T-helper 9 cell (primary cell): ENCODE measurements at regions not wholly inside any gene's neighbourhood (a gene's known extent, or its start where the extent isn't known, plus 50 kb on each side); places are given as distances from the start of the nearest gene placed in this dataset.
"Not testable (repeated sequence)": the region's sequence is repeated elsewhere in the genome, so short reads cannot be mapped to it uniquely, and the experiment has no call there.

Experiments used
- DNase-seq: peaks from one replicate; pipeline ENCODE4 v3.0.0-alpha.2; 2020

DNA sequence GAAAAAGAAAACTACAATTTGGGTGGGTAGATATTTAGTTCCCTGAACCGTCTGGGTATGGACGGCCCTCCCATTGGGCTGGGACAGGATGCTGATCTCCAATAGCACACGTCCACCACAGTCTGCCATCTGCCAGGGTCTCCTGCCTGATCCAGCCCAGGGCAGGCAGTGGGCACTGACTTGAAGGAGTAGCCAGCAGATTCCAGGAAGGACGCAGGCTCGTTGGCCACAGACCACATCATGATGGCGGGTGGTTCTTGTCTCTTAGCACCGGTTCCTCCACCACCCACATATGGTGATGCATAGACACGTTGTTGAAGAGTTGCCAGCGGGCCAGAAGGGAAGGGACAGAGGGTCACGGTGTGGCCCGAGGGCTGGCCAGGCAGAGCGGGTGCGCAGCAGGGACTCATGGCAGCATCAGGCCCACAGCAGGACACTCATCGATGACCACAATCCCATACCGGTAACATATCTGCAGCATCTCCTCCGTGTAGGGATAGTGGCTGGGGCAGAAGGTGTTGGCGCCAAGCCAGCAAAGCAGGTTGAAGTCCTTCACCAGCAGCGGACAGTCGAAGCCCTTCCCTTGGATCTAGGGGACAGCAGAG is 155.8 kb upstream of the FAM174A start:
- not testable (repeated sequence) for DNase-seq

DNA sequence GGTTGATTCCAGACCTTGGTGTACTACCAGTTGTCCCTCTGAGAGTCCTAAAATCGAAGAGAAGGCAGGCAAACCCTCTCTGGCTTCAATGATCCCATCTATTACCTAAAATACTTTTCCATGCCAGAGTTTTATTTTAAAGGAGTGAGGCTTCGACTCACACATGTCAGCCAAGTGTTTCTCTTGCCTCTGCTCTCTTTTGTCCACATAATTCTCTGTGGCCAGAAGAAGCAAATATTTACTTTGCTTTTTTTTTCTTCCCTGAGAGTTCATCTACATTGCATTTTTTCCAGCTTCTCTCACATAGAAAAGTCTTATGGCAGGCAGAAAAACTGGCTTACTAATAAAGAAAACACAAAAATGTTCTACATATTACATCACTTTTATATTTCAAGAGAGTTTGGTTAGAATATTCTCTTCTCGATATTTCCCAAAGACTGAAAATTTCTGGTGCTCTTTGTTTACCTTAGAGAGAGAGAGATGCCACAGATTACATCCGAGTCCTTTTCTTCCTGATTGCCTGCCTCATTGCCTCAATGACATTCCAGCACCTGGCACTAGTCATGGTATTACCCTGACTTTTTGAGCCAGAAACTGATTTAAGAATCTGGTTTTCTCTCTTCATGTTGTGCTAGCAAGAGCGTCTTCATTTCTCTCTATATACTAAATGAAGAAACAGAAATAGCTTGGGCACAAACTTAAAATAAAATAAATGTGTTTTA is 170.3 kb upstream of the FAM174A start:
- DNase-seq, result not testable (repeated sequence)

- DNase-seq, result not testable (repeated sequence)
Observed at GRCh38 chr5:100364343-100364742, 170.8 kb upstream of the FAM174A start.

- not testable (repeated sequence) for DNase-seq
Observed at GRCh38 chr5:100359998-100360397, 175.2 kb upstream of the FAM174A start.

- not testable (repeated sequence) for DNase-seq
Observed at GRCh38 chr5:100346269-100346668, 188.9 kb upstream of the FAM174A start.

DNA sequence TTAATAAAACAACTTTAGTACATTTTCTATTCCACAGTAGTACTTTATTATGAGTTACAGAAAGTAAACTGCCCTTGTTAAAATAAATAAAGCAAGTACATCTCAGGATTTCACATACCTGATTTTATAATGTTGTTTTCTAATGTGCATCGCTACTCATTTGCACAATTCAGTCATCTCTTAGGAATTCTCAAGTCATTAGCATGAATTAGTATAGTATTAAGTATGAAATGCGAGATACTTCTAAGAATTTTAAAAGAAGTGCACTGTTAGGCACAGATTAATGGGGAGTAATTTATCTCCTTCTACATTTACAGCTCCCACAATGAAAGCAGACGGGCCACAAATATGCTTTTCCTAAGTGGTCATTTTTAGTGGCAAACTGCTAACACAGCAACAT is 193.7 kb upstream of the FAM174A start:
- DNase-seq, result not testable (repeated sequence)

DNA sequence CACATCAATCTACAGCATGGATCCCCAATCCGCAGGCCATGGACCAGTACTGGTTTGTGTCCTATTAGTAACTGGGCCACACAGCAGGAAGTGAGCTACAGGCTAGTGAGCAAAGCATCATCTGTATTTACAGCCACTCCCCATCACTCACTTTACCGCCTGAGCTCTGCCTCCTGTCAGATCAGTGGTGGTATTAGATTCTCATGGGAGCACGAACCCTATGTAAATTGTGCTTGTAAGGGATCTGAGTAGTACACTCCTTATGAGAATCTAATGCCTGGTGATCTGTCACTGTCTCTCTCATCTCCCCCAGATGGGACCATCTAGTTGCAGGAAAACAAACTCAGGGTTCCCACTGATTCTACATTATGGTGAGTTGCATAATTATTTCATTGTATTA is 212.7 kb upstream of the FAM174A start:
- no peak for DNase-seq

GRCh38 chr5:100319885-100320284 is 215.3 kb upstream of the FAM174A start:
- no peak for DNase-seq

GRCh38 chr5:100313657-100314056 is 221.5 kb upstream of the FAM174A start:
- no peak for DNase-seq

DNA sequence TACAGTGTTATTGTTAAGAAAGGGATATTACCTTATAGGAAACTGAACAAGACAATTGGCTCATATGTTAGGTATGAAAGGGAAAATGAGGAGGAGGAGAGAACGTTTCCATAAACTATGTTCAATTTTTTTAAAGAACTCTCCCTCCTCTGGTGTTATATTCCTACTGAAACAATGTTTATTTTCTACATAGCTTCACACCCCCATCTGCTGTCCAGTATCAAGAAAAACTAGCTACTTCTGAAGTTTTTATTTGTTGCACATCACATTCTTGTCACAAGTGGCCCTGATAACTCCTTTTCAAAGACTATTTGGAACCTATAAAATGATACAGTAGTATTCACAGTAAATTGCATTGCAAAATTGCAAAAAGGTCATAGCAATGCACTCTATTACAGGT is 223.4 kb upstream of the FAM174A start:
- no peak for DNase-seq

- no peak for DNase-seq
Observed at GRCh38 chr5:100306000-100306399, 229.2 kb upstream of the FAM174A start.

DNA sequence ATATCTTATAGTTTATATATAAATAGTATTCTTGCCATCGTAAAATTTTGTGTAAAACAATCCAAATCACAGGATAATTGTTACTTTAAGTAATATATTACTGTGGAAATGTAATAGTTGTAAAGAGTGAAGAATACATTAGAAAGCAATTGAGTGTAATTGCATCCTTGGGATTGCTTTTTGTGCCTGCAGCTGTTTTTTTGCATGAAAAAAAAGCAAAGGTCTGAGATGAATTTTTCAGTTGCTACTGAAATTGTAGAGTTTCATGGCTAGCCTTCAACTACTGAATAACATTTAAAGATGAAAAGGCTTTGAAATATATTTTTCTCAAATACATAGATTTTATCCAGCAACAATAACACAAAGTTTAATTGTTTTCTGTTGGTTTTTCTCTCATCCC is 232.0 kb upstream of the FAM174A start:
- DNase-seq, result no peak

GRCh38 chr5:100299261-100299660 is 235.9 kb upstream of the FAM174A start:
- no peak for DNase-seq

- DNase-seq, result no peak
Observed at GRCh38 chr5:100276071-100276470, 259.1 kb upstream of the FAM174A start.

DNA sequence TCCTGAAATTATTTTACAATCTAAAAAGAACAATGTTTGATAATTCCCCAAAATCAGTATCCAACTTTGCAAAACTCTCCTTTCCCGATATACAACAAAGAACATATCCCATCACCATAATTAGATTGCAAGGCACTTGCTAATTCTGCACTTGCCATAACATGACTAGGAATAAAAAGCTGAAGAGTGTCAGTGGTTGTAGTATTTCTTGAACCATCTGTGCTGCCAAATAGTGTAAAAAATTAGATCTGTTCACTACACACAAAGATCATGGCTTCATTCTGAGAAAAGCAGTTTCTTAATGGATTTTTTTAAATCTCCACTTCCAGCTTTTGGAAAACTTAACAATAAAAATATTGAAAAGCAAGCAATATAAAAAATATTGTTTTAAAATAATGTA is 259.5 kb upstream of the FAM174A start:
- DNase-seq, result no peak

GRCh38 chr5:100273846-100274580 is 261.2 kb upstream of the FAM174A start:
- DNase-seq, result no peak

GRCh38 chr5:100270023-100270771 is 265.0 kb upstream of the FAM174A start:
- DNase-seq, result no peak

DNA sequence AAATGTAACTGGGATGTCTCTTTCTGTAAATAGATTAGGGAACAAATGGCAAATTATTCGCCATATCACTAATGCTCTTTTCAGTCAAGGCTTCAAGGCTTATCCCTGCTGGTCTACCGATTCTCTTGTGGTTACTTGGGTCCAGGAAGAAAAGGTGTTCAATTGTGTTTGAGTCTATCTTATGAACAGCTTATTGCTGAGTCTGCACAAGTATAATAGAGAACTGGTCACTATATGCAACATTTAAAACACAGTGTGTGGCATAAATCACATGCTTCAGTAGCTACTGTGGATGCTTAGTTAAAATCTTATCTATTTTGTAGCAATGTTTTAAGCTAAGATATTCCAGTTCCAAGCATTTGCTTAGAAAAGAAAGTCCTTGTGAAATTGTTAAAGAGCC is 274.2 kb upstream of the FAM174A start:
- DNase-seq, result no peak

DNA sequence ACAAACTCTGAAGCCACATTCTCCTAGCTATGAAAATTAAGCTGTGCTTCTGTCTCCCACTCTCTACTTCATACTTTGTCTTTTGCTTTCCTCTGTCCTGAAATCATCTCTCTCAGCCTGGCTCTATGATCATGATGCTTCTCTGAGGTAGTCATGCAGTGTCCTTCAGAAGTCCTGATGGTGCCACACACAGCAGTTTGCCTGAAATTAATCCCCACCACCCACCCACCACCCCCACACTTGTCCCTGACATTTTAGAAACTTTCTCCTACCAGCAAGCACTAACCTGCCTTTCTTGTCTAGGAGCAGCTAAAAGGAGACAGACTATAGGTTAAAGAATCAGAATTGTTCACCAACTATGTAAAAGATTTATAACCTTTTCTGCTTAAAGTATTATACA is 282.2 kb upstream of the FAM174A start:
- no peak for DNase-seq

DNA sequence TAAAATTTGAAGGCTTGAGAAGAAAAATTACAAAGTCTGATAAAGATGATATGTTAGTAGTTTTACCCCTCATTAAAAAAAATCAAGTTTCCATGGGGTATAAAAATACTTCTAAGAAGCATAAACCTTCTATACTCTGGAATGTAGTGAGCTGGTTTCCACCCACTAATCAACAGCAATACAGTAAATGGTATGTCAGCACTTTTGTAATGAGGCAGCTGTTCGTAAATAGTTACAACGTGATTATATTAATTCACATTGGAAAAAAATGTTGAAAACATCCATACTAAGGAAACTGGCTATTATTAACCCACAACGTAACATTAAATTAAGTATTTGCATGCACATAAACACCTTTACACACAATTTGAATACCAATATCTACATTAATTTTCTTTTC is 283.1 kb upstream of the FAM174A start:
- DNase-seq, result no peak

DNA sequence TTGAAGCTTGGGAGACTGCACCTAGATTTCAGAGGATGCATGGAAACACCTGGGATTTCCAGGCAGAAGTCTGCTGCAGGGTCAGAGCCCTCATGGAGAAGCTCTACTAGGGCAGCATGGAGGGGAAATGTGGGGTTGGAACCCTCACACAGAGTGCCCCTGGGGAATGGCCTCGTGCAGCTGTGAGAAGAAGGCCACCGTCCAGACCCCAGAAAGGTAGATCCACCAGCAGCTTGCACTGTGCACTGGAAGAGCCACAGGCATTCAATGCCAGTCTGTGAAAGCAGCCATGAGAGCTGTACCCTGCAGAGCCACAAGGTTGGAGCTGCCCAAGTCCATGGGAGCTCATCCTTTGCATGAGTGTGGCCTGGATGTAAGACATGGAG is 285.3 kb upstream of the FAM174A start:
- no peak for DNase-seq

DNA sequence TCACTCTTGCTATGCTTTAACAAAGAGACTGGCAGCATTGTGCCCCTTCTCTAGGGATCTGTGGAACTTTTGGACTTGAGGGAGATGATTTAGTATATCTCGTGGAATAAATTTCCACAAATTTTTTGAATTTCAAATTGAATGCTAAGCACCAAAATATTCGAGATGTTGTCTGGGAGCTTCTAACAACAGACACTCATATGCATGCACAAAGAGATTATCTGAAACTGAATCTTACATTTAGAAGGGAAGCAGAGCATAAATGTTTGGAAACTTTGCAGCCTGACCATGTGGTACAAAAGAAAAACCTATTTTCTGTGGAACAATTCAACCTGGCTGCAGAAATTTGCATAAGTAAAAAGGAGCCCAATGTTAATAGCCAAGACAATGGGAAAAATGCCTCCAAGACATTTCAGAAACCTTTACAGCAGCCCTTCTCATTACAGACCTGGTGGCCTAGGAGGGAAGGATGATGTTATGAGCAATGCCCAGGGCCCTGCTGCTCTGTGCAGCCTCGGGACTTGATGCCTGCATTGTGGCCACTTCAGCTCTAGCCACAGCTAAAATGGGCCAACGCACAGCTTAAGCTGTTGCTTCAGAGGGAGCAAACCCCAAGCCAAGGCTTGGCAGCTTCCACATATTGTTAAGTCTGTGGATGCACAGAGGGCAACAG is 285.8 kb upstream of the FAM174A start:
- DNase-seq, result no peak

DNA sequence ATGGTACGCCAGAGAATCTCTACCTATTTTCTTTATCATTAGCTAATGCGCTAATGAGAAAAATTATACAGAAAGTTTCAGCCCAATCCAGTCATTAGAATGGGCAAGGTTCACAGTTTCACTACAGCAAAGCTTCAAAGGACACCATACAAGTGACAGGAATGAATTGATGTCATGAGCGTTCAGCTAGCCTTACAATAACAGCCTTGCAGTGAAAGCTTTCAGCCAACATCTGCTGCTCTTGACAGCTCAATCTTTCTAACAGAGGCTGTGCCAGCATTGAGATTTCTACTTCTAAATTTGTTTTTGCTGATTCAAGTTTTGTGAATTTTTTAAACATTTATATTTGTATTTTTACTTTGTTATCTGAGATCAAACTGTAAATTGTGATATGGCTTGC is 302.4 kb upstream of the FAM174A start:
- no peak for DNase-seq
